ENCODE measurements at regions not wholly inside any gene's neighbourhood (a gene's known extent, or its start where the extent isn't known, plus 50 kb on each side); places are given as distances from the start of the nearest gene placed in this dataset.

GRCh38 chr7:68438811-68439210 lies 1159.5 kb upstream of the AUTS2 start:
- Histone ChIP-seq H3K36me3 (no peaks in the 10 kb centered on the region), H3K27me3 (no peaks in the 10 kb centered on the region), H3K27ac (no peak overlapping the region), H3K4me1 (no peaks in the 10 kb centered on the region), H3K9me3 (peaks cover 0 to 5% (median 0%) of the 10 kb centered on the region in 12 donors), H3K4me3 (no peak overlapping the region)
- intact Hi-C loops (cut with DNase I), result no loop called here
- no peak for TF ChIP-seq CTCF (IDR thresholded peaks at IDR 0.05)
- TF ChIP-seq POLR2A (IDR thresholded peaks at IDR 0.05), result no peak
- ATAC-seq (no peak), DNase-seq (no peak)

DNA sequence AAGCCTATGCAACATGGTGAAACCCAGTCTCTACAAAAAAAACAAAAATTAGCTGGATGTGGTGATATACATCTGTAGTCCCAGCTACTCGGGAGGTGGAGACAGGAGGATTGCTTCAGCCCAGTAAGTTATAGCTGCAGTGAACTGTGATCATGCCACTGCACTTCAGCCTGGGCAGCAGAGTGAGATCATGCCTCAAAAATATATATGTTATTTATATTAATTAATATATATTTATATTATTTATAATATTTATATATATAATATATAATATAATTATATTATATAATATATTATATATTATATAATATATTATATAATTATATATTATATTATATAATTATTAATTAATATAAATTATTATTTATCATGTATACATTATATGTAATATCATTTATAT lies 1158.4 kb upstream of the AUTS2 start:
- Histone ChIP-seq H3K36me3 (no peaks in the 10 kb centered on the region), H3K27me3 (no peaks in the 10 kb centered on the region), H3K27ac (no peak overlapping the region), H3K9me3 (peaks cover 0 to 5% (median 0%) of the 10 kb centered on the region in 12 donors), H3K4me3 (no peak overlapping the region), H3K4me1 (no peaks in the 10 kb centered on the region)
- 77 to 94% (median 85%) methylated on average over 1 of the region's 1 CpG for WGBS, 4 donors
- ATAC-seq, result no peak
- DNase-seq, result no peak
- TF ChIP-seq CTCF (IDR thresholded peaks at IDR 0.05), result no peak
- TF ChIP-seq POLR2A (IDR thresholded peaks at IDR 0.05), result no peak
- intact Hi-C loops (cut with DNase I), result no loop called here

DNA sequence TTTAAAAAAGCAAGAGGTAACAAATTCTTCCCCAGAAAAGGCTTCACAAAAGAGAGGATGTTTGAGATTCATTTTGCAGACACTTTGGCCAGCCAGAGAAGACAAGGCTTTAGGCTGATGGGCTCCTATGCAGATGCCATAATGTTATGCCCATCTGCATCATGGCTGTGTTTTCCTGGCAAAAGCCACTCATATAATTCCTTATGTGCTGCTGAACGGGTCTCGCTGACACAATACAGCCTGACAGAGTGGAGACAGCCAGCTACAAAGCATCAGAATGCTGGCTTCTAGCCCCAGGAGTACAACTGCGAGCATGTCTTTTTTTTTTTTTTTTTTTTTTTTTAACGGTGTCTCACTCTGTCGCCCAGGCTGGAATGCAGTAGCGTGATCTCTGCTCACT lies 1157.4 kb upstream of the AUTS2 start:
- no peak for ATAC-seq
- no peak overlapping the region for H3K27ac ChIP-seq
- H3K9me3 ChIP-seq, result peaks cover 0 to 5% (median 0%) of the 10 kb centered on the region in 12 donors
- DNase-seq, result no peak
- TF ChIP-seq CTCF (IDR thresholded peaks at IDR 0.05) (no peak), POLR2A (IDR thresholded peaks at IDR 0.05) (no peak)
- intact Hi-C loops (cut with DNase I), result no loop called here
- no peaks in the 10 kb centered on the region for H3K4me1 ChIP-seq
- no peak overlapping the region for H3K4me3 ChIP-seq
- no peaks in the 10 kb centered on the region for H3K27me3 ChIP-seq
- WGBS, 4 donors, result 59 to 62% (median 61%) methylated on average over 6 of the region's 6 CpGs
- no peaks in the 10 kb centered on the region for H3K36me3 ChIP-seq

GRCh38 chr7:68441645-68442044 lies 1156.6 kb upstream of the AUTS2 start:
- no peaks in the 10 kb centered on the region for H3K36me3 ChIP-seq
- no peak for TF ChIP-seq CTCF (IDR thresholded peaks at IDR 0.05)
- no peak for TF ChIP-seq POLR2A (IDR thresholded peaks at IDR 0.05)
- no peaks in the 10 kb centered on the region for H3K27me3 ChIP-seq
- WGBS, 4 donors, result 84 to 89% (median 87%) methylated on average over 8 of the region's 8 CpGs
- peaks cover 0 to 5% (median 0%) of the 10 kb centered on the region in 12 donors for H3K9me3 ChIP-seq
- H3K4me3 ChIP-seq, result no peak overlapping the region
- DNase-seq (no peak), ATAC-seq (no peak)
- H3K4me1 ChIP-seq, result no peaks in the 10 kb centered on the region
- intact Hi-C loops (cut with DNase I), result no loop called here
- H3K27ac ChIP-seq, result no peak overlapping the region
